Kasumi-1 (cell line): ENCODE measurements at regions not wholly inside any gene's neighbourhood (a gene's known extent, or its start where the extent isn't known, plus 50 kb on each side); places are given as distances from the start of the nearest gene placed in this dataset.

ENCODE experiments used
- DNase-seq, 2 experiments: peaks; one replicate each; lab custom pipeline; 2025; lab: John Stamatoyannopoulos, UW

DNA sequence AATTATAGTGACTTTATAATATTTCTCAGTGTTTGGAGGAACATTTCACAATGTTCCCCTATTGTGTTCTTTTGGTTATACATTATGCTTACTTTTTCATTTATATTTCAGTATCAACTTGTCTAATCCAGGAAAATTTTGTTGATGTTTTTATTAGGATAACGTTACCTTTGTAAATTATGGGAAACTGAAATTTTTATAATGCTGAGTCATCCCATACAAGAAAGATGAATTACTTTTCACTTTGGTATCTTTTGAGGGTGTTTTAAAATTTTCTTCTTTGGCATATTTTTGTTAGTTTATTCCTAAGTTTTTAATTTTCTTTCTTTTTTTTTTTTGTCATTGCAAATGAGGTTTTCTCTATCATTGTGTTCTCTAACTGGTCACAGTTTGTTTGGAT lies 542.7 kb downstream of the SLC16A7 start:
- DNase-seq: no peak

DNA sequence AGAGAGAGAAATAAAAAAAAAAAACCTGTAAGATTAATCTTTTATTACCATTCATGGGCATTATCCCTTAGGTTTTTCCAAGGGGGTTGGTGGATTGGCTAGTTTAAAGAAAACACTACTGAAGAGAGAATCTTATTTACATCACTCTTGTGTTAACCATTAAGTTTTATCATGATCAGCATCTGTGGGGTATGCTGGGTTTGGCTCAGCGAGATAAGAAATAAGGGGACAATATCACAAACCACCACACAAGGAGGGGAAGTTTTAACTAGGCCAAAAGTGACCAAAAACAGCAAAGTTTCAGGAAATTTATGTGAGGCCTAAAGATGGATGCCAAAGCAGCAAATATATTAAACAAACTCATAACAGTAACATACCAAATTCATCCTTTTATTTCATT lies 548.6 kb downstream of the SLC16A7 start:
- no peak for DNase-seq

DNA sequence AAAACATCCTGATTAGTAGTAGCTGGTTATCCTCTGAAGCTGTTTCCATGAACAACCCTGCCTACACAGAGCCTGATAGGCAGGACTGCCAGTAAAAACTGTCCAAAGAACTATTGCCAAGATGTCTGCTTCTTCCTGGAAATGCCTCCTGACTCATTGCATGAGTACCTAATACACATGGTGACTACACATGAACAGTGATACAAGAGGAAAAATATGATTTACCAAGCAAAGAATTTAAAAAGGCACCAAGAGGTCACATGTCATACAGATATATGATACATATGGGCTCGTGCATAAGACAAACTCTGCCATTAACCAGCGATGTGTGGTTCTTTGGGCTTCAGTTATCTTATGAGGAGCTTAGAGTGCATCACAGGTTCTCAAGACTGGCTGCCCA lies 552.3 kb downstream of the SLC16A7 start:
- DNase-seq: no peak

DNA sequence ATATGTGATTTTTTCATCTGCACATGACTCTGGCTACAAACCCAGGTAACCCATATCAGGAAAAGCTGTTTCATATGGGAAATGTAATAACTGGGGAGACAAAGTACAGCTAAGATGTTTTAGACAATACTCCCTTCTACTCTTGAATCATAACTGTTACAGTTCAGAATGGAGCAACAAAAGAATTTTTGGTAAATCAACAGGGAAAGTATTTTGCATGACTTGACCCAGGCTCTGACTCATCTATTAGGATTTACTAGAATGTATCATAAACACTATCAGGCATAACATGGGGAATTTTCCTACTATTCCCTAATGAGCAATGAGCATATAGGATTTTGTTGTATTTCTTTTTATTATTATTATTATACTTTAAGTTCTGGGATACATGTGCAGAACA lies 553.0 kb downstream of the SLC16A7 start:
- no peak for DNase-seq

DNA sequence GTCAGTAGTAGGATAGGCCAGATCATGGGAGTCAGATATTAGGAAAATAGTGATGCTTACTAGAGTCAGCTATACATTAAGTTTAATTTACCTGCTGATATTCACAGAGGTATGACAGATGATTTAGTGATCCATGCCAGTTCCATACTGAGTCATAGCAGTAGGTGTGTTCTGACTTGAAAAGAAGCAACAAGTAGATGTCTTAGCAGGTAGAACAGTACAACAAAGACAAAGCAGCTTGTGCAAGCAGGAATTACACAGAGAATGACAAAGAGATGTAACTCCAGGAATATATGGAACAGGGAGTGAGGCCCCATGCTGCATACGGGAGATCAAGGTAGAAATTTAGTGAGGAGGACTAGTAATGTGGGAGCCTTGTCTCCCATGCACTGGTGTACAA lies 556.9 kb downstream of the SLC16A7 start:
- no peak for DNase-seq

DNA sequence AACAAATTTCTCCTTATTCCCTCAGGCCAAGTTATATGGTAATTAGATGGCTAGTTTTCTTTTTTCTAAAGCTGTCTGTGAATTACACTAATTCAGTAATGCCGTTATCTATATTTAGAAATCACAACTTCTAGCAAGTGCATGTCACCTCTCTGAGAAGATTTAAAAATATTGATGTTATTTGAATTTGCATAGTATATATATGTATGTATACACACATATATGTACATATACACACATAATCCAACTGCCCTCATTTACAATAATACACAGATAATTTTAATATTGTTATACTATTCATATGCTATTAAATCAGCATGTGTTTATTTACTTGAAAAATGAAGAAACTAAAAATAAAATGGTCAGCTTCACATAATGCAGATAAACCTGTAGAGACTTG lies 563.9 kb downstream of the SLC16A7 start:
- DNase-seq: no peak

DNA sequence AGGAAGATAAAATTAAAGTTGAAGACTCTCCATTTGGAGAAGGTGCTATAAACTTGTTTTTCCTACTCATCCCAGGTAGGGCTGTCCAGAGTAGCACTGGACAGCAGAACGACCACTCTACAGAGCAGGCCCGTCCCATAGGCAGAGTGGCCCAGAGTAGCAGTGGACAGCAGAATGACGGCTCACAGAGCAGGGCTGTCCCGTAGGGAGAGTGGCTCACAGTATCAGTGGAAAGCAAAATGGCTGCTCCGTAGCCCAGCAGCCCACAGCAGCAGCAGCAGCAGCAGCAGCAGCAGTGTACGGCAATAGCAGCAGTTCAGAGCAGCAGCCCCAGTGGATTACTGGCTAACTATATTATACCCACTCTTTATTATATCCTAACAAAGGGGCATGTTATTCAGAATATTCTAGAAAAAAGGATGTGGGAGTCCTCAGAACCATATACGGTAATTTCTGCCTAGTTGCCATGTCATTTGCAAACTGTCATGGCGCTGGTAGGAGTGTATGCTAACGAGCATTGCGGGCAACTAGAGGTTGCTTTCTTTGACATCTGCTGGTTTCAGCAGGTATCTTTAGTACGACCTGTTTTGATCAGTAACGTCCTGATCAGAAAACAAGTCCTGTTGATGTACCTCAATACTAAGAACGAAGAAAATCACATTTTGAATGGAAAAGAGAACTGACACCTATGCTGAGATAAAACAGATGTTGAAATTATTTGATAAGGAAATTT lies 567.3 kb downstream of the SLC16A7 start:
- no peak for DNase-seq

DNA sequence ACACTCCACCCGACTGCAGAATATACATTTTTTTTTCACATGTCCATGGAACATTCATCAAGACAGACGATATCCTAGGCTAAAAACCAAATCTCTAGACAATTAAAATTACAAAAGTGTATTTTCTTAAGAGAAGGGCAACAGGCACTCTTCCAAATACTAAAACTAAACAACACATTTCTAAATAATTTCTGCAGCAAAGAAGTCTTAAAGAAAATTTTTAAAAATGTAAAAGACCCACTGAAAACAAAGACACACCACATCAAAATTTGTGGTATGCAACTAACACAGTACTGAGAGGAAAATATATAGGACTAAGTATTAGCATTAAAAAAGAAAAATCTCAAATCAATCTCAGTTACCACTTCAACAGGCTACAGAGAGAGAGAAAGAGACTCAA lies 570.0 kb downstream of the SLC16A7 start:
- no peak for DNase-seq

DNA sequence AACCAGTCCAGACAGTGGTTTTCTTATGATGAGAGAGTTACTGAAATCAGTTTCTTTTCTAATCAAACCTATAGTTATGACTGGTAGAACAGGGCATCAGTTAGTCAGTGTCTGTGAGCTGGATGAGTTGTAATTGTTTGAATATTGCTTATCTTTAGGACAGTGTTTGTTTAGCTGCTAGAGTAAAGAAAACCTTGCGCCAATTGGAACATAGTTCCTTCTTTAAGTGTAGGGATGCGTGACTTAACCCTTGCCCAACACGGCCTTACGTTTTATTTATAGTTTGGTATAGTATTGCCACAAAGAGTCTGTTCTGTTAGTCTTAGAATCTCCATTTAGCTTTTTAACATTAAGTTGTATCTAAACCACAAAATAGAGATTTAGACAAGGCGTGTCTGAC lies 572.6 kb downstream of the SLC16A7 start:
- DNase-seq: no peak

DNA sequence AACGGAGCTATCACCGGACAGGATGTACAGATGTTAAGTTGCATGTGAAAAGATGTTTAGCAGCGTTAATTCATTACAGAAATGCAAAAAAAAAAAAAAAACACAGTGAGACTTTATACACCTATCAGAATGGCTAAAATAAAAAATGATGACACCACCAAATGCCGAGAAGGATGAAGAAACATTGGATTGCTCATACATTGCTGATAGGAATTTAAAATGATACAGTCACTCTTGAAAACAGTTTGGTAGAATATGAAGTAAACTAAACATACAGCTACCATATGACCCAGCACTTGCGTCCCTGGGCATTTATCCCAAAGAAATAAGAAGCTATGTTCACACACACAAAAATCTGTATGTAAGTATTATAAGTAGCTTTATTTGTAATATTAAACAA lies 574.1 kb downstream of the SLC16A7 start:
- DNase-seq: no peak

DNA sequence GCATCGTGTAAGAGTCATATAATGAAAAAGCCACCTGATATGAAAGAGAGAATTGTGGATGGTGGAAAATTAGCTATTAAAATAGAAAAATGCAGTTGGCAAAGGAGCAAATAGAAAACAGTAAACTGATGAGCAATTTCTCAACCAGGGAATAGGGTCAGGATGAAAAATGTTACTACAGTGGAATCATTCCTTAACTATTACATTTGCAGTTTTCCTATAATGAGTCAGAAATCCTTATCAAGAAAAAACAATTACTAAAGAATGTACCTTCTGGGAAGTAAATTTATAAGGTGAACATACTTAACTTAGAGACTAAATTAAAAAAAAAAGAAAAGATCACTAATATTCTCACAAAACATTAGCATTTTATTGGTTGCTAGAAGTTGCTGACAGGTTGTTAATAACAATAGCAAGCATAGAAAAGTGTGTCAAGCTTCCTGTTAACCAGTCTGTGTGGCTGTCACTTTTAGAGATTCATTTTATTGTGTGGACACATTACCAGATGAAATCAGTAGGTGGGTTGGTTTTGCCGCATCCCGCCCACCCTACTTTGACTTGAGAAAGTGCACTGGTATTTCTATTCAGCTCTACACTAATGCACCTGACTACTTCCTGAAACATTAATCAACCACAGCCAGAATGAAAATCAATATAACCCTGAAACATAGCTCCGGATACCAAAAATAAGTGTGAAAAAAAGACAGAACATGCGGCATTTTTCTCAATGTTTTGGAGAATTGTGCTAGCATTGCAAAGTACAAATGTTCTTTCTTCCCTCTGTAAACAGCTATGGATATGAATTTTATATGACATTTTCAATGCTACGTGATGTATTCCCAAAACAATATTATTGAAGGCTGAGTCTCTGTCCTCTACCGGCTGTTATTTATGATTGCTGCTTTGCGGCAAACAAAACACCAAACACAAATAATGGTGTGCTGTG lies 576.7 kb downstream of the SLC16A7 start:
- no peak for DNase-seq

DNA sequence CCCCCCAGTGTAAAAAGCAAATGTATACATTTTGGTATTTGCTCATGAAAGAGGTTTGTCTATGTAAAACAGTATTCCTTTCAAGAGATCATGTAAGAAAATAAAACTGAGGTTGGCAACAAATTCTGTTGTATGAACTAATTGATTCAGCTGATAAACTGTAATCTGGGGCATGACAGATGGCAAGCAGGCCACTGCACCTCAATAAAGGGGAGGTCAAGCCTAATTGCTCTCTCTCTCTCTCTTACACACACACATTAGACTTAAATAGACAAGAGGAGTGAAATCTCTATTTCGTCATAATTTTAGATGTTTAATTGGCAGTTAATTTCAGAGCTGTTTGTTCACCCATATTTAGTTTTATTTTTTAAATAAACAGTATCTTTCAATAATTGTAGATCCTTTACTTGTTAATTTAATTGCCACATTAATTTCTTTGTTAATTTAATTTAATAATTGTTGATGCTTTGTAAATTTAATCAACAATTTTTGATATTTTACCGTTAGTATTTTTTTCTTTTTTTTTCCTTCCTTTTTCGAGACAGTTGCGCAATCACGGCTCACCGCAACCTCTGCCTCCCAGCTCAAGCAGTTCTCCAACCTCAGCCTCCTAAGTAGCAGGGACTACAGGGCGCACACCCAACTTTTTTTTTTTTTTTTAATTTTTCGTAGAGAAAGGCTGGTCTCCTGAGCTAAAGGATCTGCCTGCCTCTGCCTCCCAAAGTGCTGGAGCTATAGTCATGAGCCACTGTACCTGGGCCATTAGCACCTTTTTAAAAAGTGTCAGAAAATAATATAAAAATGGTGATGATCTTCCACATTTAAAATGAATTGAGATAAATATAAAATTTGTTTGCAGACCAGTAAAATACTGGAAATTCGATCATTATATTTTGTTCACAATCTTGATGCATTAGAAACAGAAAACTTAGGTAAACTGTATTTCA lies 577.7 kb downstream of the SLC16A7 start:
- no peak for DNase-seq

DNA sequence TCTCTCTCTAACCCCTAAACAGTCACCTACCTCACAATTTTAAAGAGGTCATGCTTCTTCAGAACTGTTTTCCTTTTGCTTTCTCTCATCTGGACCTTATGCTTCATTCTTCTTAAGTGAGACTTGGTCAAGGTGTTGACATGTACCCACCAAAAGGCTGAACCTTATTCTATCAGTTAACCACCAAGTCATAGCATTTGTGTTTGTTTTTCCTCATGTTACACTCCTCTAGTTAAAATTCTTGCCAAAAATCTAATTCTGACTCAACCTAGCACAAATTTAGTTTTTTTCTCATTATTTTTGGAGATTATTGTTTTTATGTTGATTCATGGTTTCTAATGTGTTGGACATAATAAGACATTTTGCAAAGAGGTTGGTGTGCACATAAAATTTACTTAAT lies 578.6 kb downstream of the SLC16A7 start:
- no peak for DNase-seq

DNA sequence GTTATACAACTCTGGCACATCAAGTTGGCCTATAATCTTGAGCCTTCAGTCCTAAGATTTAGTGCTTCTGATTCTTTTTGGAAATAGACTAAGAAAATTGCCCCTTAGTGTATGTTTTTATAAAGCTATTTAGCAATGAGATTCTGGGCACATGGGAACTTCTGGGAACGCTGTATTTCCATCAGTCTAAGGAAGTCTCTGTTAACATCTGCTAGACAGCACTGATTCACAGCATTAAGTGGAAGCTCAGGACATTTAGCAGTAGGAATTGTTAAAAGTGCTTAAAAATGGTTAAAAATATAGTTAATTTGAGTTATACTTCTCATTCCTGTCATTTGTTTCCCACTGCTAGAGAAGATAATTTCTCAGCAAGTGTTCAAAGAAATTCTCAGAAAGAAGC lies 579.1 kb downstream of the SLC16A7 start:
- no peak for DNase-seq

DNA sequence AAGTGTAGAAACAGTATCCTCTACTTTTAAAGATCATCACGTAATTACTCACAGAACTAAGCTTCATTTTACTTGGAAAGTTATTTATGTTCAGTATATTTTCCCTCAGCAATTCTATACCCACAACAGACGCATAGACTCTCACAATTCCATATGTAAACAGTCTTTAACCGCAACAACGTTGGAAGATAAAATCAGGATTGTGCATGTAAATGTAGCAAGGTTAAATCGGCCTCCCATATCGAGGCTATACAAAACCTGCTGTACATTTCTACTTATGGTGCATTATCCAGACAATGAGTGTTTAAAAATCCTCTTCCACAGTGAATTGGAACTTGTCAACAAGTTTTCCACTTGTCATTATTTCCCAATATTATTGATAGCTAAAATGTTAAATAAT lies 581.1 kb downstream of the SLC16A7 start:
- DNase-seq: no peak

DNA sequence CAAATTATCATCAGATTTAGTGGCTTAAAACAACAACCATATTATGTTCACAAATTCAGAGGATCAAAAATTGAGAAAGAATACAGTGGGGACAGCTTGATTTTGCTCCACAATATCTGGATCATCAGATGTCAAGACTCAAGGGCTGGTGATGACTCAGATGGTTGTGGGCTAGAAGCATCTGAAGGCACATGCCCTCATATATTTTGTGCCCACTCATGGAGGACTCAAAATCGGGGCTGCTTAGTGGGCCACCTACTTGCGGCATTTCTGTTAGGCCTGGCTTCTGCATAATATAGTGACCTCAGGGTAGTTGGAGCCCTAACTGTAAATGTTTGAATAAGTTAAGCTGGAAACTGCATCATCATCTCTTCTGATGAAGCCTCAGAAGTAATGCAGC lies 584.5 kb downstream of the SLC16A7 start:
- no peak for DNase-seq

DNA sequence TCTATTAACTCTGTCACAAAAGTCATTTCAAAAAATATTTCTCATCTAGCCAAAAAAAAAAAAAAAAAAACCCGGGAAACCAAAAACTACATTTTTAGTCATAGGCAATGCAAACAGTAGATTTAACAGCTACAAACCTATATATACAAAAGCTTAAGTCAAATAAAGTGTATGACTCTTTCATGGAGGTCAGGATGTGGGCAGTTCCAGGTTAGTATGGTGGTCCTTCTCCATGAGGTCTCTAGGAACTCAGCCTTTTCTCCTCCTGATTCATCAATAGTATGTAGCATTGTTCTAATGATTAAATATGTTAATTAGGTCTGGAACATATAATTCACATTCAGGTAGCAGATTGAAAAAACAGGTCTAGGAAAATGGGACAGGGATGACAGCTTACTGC lies 586.5 kb downstream of the SLC16A7 start:
- DNase-seq: no peak

DNA sequence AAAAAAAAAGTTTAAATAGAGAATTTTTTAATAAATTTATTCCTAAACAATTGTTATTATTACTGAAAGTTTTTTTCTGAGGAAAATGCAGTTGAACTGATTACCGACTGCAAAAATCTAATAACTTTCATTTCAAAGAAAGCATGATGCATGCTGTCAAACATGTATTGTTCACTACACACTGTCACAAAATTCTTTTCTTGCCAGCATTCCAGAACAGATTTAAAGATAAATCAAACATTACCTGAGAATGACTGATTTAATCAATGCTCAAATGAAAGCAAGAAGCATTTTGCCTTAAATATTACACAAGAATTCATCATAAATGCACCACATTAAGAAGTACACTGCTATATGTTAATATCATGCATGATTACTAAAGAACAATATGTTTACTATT lies 588.3 kb downstream of the SLC16A7 start:
- no peak for DNase-seq

DNA sequence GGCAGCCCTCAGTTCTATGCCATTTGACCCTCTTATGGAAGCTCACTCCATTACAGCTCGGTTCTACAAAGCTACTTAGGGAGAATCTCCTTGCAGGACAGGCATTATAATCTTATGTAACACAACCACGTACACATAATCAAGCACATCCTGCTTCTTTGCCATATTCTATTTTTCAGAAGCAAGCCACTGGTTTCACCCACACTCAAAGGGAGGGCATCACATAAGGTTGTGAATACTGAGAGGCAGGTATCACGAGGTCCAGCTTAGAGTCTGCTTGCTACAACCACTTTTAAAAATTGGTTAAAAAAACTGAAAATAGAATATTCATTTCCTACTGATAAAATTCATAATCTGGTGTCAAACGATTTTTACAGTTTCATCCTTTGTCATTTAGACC lies 589.2 kb downstream of the SLC16A7 start:
- DNase-seq: no peak

DNA sequence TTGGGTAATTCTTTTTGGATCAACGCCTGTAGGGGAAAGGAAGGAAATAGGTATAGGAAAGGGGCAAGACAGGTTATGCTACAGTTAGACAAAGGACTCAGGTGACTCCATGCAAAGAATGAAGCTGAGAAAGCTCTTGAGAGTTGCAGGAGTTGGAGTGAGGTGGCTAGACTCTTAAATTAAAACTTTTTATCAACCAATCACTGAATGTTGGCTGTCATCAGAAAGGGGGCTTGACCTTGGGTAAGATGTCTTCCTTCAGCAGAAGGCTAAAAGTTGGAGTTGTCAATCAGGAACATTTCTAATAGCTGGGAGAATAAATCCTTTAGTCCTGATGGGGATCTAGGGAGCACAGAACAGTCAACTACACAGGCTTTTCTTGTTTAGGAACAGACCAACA lies 595.4 kb downstream of the SLC16A7 start:
- no peak for DNase-seq

DNA sequence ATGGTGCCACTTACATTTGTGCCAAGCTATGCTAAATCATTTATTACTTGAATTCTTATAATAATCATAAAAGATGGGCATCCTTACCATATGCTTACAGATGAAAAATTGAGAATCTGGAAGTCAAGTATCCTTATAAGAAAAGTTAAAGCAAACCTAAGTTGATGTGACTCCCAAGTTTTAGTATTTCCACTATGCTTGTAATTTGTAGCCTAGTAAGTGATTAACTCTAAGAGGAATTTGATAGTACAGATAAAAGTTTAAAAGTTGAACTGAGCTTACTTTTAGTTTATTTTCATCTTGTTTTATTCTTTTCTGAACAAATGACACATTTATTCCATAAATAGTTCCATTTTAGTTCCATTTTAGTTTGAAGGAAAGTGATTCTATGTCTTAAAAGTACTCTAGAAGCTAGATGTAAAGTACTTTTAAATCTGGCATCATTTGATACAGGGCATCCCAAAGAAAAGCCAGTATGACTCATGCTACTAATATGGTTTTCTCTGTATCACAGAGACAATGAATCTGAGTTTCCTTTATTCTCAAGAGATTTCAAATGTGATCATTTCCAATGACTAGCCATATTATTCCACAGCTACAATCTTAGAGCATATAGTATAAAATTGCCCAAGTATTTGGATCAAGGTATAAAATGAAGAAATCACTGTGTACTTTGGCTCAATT lies 596.0 kb downstream of the SLC16A7 start:
- no peak for DNase-seq

DNA sequence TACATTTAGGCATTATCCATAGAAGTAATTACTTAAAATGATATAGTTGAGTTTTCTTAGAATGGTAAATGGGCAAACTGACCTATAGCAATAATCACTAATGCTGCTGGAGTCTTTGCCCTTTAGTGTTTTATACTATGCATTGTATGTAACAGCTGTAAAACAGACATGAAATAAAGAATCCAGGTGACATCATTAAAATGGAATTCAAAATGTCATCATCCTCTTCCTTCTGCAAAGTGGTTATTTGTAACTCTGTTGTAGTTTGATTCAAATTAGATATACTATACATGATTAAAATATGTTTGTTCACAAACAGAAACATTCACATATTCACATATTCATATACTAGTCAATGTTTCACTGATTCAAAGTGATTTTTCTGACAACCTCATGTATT lies 598.8 kb downstream of the SLC16A7 start:
- DNase-seq: no peak
